T-helper 2 cell treated with Interferon-gamma antibody and Interleukin-4, amounts not matched to agents 100 ng/mL and 5 ng/mL, for 36 hours (primary cell): ENCODE measurements at regions not wholly inside any gene's neighbourhood (a gene's known extent, or its start where the extent isn't known, plus 50 kb on each side); places are given as distances from the start of the nearest gene placed in this dataset.
"Not testable (repeated sequence)": the region's sequence is repeated elsewhere in the genome, so short reads cannot be mapped to it uniquely, and the experiment has no call there.

Experiments
- intact Hi-C: fragments of 100-400 bp; cut with micrococcal nuclease; formaldehyde crosslinking; loops from one replicate; pipeline ENCODE4 v1.15.1; 2023

DNA sequence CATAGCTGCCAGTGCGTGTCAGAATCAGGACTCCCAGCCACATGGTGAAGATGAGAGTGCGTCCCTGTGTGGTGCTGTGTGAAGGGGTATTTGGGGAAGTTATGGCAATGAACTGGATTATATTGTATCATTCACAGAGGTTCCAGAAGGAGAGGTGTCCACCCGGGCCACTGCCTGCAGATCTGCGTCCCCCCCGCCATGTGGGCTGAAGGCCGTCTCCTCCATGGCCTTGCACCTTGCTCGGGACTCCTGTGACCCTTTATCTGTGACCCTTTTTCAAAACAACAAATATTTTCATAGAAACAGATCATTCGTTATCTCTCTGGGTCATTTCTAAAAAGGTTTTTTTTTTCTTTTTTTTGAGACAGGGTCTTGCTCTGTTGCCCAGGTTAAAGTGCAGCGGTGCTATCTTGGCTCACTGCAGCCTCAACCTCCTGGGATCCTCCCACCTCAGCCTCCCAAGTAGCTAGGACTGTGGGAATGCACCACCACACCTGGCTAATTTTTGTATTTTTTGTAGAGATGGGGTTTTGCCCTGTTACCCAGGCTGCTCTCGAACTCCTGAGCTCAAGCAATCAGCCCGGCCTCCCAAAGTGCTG is 120.2 kb upstream of the ERRFI1 start:
- intact Hi-C loops, result no loop called here

DNA sequence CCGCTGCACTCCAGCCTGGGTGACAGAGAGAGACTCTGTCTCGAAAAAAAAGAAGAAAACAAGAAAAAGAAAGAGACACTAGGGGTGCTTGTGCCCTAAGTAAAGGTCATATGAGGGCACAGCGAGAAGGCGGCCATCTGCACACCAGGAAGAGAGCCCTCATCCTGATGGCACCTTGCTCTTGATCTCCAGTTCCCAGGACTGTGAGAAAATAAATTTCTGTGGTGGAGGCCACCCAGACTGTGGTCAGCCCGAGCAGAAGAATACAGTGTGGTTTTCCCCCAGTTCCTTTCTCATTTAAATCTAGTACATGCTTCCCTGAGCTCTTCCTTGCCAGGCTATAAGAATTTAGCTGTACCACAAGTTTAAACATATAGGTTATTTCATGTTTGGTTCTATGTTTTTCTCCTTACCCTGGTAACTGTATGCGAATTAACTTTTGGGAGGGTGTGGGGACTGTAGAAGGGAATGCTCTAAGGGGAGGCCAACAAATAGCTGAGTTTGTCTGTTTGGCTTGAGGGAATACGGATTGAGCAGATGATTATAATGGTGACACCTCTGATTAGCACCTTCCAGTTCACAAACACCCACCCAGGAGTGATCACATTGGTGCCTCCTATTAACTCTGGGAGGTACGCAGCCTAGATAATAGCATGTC is 119.6 kb upstream of the ERRFI1 start:
- intact Hi-C loops, result no loop called here

DNA sequence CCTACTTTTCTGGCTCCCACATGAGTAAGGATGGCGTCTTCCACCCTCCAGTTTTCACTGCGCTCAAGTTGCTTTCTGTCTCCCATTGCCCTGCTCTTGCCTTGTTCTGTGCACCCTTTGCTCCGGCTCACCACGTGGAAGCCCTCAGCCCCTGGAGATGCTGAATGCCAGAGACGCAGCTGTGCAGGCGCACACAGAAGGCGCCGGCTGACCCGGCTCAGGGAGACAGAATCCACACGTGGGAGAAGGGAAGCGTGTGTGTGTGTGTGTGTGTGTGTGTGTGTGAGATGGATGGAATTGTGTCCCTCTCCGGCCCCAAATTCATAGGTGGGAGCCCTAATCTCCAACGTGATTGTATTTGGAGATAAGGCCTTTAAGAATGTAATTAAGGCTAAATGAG is 118.2 kb upstream of the ERRFI1 start:
- intact Hi-C loops, result no loop called here

DNA sequence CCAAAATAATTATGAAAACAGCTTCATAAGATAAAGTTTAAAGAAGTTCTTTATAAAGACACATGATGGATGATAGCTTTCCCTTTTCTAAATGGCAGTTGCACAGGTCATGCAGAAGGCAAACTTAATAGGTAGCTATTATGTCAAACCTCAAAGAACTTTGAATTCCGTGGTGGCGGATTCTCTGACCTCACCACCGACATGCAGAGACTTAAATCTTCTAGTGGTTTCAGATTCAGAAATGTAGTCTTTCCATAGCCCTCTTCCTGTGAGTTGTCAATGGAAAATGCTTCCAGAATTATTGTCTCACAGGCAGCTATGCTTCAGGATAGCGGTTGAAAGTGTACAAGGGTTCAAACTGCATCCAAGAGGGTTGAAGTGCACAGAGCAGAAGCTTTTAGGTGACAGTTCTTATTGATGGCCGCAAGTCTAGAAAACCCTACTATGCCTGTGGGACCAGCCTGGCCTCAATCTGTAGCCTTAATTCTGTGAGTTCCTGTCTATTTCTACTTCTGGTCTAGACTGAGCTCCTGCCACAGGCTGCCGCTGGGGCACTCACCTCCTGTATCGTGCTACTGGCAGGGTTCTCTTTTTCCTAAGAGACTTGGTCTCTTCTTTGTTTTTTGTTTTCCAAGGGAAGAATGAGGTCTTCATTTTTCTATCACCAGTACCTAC is 117.0 kb upstream of the ERRFI1 start:
- intact Hi-C loops, result no loop called here

DNA sequence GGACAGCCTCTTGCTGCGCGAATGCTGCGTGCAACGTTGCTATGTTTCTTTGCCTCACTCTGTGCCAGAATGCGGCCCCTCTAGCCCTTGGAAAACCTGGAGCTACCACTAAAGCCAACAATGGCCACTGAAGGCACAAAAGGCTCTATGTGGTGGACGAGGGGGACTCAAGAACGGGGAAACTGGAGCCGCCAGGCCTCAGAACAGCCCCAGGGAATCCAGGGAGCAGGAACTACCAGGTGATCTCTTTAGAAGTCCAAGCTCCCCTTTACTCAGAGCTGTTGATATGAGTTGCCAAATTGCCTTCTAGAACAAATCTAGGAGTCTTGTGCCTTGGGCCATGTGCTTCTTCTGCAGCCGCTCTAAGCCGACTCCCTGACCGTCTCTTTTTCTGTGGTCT is 113.8 kb upstream of the ERRFI1 start:
- intact Hi-C loops, result no loop called here

DNA sequence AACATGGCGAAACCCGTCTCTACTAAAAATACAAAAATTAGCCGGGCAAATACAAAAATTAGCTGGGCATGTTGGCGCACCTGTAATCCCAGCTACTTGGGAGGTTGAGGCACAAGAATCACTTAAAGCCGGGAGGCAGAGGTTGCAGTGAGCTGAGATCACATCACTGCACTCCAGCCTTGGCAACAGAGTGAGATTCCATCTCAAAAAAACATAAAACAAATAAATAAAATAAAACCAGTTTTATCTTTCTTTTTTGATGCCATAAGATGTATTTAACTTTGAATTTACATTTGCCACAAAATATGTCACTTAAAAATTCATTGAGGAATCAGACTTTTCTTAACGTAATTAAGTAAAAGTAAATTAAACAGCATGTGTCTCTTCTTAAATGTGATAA is 113.3 kb upstream of the ERRFI1 start:
- intact Hi-C loops, result no loop called here

DNA sequence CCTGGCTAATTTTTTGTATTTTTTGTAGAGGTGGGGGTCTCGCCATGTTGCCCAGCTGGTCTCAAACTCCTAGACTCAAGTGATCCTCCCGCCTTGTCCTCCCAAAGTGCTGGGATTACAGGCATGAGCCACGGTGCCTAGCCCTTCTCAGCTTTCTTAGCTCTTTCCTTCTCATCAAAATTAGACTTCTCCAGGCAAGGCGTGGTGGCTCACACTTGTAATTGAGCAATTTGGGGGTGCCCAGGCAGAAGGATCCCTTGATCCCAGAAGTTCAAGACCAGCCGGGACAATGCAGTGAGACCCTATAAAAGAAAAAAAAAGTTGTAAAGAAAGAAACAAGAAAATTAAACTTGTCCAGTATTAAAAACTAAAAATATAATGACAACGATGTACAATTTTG is 112.6 kb upstream of the ERRFI1 start:
- intact Hi-C loops, result no loop called here

DNA sequence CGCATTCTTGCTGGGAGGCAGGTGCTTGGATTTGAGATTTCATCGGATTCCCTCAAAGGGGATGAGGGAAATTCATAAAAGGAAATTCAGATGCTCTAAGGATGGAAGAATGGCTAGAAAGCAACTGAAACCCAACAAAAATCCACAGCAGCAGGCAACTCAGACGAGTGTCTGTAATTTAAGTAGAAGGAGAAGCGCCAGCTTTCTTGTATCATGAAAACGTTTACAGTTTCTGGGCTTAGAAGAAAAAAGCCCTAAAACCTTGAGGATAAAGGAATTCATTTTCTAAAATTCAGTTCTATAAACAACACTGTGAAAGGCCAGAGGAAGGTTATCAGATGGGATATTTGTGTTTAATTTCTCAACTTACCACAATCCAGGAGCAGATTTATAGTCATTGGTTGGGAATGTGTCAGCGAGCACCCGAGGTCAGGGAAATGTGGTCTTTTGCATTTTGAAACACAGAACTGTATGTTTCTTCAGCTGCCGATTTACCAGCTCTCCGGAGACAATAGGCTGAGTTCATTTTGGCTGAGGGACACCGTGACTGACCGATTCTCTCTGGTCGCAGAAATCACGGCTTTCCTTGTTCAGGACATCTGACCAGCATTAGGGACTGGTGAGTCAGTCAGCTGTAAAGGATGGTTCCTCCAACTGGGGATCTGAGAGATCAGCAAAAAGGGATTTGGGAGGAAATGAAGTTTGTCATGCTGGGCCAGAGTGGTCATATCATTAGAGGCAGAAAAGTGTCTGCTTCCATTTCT is 111.6 kb upstream of the ERRFI1 start:
- intact Hi-C loops, result no loop called here

DNA sequence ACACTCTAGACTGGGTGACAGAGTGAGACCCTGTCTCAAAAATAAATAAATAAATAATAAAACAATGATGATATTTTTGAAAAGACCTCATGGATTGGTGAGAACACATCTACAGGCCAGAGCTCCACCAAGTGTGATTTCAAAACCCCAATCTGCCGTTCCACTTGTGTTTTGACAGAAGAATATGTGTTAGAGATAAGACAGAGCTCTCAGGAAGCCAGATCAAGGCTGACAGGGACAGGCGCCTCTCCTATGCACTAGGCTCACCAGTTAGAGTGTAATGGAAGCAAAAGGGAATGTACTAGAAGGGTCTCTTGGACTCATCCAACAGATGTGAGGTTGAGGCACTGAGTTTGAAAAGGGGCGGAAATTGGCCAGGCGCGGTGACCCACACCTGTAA is 110.7 kb upstream of the ERRFI1 start:
- intact Hi-C loops, result no loop called here

DNA sequence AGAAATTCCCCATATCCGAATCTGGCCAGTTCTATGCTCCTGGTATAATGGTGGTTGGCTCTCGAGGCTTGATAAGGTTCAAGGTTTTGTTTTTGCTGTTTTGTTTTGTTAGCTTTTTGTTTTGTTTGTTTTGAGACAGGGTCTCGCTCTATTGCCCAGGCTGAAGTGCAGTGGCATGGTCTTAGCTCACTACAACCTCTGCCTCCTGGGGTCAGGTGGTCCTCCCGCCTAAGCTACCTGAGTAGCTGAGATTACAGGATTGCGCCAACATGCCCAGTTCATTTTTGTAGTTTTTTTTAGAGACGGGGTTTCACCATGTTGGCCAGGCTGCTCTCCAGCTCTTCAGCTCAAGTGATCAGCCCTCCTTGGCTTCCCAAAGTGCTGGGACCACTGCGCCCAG is 109.1 kb upstream of the ERRFI1 start:
- intact Hi-C loops, result no loop called here

DNA sequence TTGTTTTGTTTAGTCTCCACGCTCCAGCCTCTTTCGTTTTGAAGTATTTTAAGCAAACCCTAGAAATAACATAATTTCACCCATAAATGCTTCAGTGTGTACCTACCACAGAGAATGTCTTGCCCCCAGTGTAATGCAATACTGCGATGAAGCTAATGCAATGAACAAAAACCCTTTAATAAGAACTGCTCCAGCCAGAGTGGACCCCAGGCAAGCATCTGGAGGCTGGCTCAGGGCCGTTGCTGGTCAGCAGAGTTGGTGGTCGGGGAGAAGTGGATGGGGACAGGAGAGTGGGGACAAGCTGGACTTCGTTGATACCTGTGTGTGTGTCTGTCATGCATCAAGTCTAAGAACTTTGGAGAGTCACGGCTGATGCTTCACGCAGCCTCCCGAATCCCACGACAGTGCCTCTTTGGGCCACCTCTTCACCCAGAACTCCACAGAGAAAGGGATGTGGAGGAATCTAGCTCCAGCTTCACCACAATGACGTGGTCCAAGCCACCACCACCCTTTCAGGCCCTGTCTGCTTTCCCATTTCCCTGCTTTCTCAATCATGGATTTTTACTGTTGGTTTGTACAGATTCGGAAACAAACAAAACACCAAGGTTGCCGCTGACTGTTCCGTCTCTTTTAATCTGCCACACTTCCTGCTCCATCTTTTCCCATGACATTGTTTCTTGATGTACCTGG is 108.6 kb upstream of the ERRFI1 start:
- intact Hi-C loops, result no loop called here

DNA sequence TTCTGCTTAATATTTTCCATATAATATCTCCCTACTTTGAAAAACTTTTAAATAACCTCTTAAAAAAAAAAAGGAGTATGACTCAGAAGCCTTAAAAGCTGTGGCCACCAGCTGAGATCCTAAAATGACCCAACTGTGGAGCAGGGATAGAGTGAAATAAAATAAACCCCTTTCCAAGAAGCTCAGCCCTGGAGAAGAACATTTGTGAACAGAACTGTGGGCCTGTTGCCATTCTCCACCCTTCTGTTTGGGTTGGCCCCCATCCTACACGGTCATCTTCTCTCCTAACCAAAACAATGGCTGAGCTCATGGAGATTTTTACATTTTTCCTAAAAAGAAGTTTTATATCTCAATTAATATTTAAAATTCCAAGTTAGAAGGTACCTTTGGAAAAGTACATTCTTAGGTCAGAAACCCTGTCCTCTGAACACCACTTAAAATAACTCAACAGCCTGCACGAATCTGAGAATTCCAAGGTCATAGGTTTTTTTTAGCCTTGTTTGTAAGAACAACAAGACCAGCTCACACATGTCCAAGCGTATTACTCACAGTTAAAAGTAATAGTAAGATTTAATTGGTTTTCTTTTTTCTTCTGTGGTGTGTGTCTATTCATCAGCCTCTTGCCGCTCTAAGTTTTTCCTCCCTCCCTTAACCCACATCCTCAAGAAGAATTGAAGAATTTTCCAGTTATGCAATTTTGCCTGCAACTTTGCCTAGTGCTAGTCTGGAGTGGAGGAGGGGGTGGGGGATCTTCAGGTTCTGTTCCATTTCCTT is 107.7 kb upstream of the ERRFI1 start:
- intact Hi-C loops, result no loop called here

DNA sequence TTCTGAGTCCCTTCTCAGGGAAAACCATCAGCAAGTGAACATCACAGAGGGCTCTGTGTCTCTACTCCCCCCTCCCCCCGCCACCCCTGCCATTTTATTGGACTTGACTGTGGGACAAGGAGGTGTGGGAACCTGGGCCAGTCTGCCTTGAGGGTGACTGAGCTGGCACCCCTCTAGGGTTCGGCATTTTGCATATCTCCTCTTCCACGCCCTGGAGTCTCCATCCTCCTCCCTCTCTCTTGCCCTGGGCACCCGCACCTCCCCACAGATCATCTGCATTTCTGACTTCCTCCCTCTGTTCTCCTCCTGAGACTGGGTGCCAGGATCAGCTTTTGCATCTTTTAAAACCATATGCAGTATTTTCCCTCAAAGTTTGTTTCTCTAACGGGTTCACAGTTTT is 107.1 kb upstream of the ERRFI1 start:
- intact Hi-C loops, result no loop called here

DNA sequence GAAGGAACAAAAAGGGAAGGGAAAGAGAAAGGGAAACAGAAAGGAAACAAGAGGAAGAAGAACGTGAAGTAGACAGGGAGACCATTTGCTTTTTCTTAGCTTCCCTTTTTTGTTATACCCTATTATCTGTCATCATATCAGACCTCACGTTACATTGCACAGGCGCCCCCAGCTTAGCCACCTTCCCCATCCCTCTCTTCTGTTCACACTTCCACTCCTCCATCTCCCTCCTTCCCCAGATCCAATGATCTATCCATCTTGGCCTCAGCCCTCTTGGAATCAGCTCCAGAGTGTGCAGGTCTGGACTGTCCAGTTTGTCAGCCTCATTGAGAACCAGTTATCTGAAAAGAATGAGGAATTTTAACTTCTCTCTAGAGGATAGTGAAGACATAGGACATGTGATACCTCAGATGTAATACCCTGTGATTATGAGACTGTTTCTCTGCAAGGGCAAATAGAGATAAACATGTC is 101.1 kb upstream of the ERRFI1 start:
- intact Hi-C loops, result no loop called here

DNA sequence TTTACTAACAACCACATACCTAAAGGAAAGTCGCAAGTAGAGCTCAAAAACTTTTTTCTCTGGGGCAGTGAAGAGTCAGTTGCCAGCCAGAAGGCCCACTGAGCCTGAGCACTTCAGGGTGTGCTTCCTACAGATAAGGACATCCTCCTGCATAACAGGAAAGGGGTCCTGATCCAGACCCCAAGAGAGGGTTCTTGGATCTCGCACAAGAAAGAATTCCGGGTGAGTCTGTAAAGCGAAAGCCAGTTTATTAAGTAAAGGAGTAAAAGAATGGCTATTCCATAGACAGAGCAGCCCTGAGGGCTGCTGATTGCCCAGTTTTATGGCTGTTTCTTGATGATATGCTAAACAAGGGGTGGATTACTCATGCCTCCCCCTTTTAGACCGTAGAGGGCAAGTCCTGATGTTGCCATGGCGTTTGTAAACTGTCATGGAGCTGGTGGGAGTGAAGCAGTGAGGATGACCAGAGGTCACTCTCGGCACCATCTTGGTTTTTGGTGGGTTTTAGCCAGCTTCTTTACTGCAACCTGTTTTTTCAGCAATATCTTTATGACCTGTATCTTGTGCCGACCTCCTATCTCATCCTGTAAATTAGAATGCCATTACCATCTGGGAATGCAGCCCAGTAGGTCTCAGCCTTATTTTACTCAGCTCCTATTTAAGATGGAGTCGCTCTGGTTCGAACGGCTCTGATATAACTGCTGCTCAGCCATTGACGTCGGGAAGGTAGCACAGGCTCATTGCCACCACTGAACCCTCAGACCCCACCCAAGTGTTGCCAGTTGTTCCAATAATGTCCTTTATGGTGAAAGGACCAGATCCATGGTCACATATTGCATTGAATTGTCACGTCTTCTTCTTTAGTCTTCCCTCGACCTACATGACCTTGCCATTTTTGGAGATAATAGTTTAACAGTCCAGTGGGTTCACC is 96.6 kb upstream of the ERRFI1 start:
- intact Hi-C loops, result no loop called here

DNA sequence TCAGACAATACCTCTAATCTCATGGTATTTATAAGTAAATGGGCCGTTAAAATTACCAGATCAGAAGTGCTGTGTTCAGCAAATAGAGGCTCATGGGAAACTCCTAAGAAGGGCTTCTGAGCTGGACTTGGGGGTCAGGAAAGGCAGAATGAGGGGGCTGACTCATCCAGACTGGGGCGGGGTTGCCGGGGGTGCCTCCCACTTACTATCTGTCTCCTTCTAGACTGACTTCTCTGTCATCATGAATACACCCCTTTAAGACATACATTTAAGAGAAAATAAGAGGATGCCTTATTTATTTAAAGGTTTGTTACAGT is 96.0 kb upstream of the ERRFI1 start:
- intact Hi-C loops, result no loop called here

DNA sequence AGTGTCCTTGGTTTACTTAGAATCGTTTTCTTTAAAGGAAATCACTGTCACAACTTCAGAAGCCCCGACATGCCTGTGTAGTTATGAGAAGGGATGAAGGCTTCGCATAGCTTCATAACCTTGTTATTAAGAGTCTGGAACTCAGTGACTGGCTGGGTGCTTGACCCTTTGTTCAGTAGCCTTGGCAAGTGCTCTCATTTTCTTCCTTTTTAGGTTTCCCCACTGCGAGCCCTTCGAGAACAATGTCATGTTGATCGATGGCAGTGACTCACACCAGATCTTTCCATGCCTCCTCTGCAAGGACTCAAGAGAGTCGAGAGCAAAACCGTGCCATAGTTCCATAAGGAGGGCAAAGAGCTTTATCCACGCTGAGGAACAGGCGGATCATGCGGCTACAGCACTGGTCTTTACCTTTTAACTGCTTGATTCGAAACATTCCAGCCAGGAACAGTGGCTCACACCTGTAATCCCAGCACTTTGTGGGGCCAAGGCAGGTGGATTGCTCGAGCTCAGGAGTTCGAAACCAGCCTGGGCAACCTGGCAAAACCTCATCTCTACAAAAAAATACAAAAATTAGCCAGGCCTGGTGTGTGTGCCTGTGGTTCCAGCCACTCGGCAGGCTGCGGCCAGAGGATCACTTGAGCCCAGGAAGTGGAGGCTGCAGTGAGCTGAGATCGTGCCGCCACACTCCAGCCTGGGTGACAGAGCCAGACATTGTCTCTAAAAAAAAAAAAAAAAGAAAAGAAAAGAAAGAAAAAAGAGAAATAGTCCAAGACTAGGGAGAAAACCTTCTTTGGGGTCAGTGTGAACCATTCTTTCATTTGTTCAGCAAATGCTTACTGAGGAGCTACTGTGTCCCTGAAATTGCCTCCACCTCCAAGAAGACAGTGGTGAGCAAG is 95.4 kb upstream of the ERRFI1 start:
- intact Hi-C loops, result no loop called here

DNA sequence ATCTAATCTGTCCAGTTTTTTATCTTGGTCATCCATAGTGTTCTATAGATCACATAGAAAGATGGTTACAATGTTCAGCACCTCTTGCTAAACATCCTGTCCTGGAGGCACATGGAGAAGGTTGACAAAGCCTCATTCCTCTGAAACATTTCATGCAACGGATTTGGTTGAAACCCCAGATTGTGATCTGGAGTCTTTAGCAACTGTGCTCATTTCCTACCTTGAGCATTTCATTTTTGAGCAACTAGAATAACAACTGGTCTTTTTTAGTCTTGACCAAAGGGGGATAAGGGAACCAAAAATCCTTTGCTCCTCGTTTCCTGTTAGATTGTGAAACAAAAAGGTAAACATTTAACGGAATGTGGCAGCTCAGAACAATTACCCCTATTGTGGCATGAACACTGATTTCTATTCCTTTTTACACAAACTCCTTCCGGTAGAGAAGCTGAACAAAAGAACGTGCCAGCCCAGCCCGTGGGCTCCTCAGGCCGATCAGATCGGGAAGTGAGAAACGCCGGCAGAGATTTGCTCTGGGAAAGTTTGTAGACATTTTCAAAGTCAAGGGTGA is 94.7 kb upstream of the ERRFI1 start:
- intact Hi-C loops, result no loop called here

DNA sequence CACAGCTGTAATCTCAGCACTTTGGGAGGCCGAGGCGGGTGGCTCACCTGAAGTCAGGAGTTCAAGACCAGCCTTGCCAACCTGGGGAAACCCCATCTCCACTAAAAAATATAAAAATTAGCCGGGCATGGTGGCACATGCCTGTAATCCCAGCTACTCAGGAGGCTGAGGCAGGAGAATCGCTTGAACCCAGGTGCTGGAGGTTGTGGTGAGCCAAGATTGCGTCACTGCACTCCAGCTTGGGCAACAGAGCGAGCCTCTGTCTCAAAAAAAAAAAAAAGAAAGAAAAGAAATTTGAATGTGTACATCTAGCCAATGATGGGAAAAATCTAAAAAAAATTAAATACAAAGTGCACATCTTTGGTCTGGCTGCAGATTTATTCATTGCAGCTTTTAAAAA is 92.6 kb upstream of the ERRFI1 start:
- intact Hi-C loops, result not testable (repeated sequence)
